ENCODE measurements at regions not wholly inside any gene's neighbourhood (a gene's known extent, or its start where the extent isn't known, plus 50 kb on each side); places are given as distances from the start of the nearest gene placed in this dataset.

DNA sequence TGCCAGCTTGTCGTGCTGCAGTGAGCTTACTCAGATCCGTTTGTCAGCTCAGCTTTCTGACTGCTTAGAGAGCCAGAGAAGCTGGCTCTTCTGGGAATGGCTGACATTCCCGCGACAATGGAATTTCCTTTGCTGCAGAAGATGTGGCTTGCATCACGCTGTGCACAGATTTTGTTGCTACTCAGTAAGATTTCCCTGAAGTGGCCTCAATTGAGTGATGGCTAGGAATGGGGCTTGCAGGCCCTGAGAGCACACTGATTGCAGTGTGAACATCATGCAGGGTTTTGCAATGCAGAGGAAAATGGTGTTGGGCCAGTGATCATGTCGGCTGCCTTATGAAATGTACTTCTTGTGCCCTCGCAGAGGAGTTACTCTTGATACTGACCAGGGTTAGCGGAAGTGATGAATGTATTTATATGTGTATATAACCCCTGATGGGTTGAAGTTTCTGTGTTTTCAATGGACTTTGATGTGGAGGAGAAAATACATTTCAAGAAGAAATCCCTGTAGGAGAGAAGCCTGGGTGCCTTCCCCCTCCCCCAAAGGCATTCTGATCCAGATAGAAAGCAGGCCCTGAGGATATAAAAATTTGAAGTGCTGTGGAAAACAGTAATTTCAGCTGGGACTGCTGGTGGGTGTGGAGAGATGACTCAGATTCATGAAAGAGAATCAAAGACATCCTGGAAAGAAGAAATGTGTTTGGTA lies 102.5 kb upstream of the PDZRN3 start:
- ATAC-seq (no peak), DNase-seq (ENCODE audit: low spot score) (no peak)

DNA sequence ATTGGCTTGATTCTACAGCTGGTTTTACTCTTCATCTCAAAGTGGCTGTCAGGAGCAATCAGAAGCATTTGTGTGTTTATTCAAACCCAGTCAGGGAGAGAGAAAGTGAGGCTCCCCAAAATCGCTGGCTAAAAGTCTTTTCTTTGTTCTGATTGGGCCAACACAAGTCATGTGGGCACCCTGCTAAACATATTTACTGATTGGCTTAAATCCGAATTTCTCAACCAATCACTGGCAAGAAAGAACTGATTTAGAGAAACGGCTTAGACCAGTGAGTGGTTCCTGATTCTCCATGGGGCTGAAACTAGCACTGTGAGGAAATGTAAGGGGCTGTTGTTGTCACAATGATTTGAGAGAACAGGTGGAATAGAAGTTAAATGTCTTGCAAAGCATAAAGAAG lies 98.9 kb upstream of the PDZRN3 start:
- DNase-seq (ENCODE audit: low spot score) (no peak), ATAC-seq (no peak)

DNA sequence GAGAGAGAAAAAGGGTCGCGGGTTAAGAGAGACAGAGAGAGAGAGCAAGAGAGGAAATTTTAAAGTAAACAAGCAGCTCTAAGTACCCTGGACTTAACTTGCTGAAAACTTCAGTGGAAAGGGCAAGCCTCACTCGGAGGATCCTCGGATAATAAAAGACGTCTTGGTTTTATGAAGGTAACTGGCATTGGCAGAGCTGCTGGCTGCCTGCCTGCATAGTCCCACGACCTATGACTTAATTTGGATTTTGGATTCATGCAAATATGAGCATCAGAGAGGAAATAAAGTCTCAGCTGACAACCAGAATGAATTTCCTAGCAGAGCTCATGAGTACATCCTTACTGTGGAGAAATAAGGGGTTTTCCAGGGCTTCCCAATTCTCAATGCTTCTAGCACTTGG lies 95.1 kb upstream of the PDZRN3 start:
- ATAC-seq (no peak), DNase-seq (ENCODE audit: low spot score) (no peak)

DNA sequence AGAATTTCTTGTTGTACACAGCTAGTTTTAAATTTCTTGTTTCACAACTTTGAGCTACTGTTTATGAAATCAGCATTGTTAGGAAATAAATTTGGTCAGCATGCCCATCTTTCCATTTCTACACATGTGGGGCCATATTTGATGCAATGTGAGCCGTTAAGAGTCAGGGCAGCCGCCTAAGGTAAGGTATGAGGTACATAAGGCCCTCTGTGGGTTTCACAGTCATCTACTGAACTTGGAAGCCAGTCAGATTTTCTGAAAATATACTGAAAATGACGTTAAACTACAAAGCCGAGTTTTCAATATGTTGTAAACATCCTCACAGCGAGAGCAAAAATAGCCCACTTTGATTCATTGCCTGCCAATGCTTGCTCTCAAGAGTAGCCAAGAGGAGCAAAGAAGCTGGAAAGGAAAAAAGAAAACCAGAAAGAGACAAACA lies 94.7 kb upstream of the PDZRN3 start:
- DNase-seq (ENCODE audit: low spot score) = no peak
- no peak for ATAC-seq

DNA sequence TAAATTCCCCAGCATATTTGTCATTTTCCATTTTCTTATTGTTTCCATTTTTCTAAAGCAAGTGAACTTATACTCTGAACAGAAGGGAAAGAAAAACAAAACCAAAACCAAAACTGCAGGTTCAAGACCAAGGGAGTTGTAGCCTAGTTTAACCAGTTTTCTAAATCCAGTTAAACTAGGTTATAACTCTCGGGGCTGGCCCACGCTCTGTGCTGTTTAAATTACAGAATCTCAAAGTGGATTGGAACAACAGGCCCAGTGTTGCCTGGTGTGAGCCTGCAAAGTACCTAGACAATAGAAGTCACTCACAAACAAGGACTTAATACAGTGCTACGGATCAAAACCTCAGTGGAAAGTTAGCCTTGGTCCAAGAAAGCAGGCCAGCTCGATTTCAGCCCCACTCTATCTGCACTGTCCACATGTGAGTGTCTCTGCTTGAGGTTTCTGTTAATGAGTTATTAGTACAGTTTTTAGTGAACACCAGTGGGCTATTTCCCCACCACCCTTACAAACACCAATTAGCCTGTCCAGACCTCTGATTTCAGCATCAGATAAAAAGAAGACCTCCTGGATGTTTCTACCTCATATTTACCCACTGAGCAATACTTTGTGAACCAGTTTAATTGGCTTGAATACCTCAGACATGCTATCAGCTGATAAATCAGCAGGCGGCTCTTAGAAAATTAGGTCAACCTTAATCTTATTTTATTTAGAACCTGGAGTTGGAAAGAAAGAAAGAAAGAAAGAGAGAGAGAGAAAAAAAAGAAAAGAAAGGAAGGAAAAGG lies 93.8 kb upstream of the PDZRN3 start:
- ATAC-seq (no peak), DNase-seq (ENCODE audit: low spot score) (no peak)

DNA sequence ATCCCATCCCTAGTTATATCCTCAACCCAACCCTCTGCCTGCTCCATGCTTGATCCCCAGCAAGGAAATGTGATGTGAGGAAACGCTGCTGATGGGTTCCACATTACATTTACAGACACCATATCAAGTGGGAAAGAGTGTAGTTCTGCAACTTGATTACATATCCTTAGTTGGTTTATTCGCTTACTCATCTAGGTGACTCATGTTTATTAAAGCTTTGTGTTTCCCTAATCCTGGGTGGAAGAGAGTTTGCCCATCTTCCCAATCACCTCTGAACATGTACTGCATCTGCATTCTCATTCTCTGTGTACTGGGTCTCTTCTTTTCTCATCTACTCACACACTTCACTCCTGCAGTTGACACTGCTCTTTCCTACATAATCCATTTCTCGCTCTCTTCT lies 91.7 kb upstream of the PDZRN3 start:
- ATAC-seq = no peak

DNA sequence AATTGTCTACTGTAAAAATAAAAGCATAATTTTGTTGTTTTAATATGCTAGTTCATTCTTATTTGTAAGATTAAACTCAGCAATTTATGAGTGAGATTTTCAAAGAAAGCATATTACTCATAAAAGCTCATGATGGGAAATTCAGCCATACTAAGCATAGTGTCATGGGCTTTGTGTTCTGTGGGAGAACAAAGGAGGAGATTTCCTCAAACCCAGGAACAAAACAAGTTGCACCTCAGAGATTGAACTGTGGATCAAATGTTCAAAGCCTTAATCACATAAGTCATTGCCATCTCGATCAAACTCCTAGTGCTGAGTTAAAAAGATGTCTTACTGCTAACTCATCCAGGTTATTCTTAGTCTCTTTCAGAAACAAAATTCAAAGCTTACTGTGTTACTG lies 85.6 kb upstream of the PDZRN3 start:
- no peak for ATAC-seq
- no peak for DNase-seq (ENCODE audit: low spot score)

More for the DNA sequence above, 91.7 kb upstream of the PDZRN3 start:
- DNase-seq (ENCODE audit: low spot score) = no peak

DNA sequence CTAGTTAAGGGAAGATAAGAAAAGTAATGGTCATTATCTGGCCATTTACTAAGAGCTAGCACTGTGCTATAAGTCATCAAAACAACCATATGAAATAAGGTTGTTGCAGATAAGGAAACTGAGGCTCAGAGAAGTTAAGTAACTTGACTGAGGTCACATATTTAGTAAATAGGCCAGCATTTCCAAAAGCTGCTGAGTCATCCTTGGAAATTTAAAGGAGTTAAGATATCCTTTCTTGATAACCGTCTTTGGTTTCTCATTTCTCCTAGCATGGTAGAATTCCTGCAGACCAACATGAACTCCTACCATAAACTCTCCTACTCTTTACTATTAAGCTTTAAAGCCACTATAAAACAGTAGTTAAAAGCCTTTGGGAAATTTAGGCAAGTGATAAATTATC lies 85.0 kb upstream of the PDZRN3 start:
- DNase-seq (ENCODE audit: low spot score) = no peak
- no peak for ATAC-seq

DNA sequence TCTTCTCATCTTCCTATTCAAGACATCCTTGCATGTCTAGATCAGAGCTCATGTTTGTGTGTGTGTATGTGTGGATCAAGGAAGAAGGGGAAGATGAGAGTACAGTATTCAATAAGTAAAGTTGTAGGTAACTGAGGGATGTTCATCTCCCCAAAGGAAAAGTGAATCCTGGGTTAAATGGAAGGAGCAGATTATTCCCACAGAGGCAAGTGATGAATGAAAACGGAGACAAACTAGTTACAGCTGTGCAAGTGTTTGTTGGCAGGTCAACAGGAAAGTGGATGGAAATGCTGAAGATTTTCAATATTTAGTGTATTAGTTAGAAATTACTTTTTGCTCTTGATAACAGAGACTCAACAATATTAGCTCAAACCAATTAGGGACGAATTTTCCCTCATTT lies 84.2 kb upstream of the PDZRN3 start:
- DNase-seq (ENCODE audit: low spot score) (no peak), ATAC-seq (no peak)

DNA sequence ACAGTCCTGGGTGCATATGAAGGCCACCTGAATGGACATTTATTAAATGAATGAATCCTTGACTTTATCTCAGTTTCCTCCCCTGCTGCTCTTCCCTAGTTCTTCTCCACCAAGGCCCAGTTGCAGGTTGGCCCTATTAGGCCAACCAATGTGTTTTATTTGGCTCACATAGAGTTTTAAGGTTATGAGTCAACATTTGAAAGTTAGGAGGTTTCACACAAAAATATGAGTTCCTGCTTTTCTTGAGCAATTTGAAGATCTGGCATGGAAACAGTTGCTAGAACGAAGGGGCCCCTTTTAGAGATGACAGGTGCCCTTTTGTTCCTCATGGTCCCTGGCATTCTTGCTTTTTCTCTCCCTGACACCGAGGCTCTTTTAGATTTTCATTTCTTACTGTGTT lies 83.0 kb upstream of the PDZRN3 start:
- ATAC-seq (no peak), DNase-seq (ENCODE audit: low spot score) (no peak)

DNA sequence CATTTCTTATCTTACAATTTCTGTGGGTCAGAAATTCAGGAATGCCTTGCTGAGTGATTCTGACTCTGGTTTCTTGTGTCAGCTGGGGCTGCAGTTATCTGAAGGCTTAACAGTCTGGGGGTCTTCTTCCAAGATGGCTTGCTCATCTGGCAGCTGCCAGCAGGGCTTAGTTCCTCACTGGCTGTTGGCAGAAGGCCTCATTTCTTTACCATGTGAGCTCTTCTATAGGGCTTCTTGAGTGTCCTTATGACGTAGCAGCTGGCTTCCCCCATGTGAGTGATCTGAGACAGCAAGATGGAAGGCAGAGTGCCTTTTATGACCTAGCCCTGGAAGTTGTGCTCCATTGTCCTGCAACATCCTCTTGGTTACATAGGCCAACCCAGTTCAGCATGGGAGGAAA lies 82.0 kb upstream of the PDZRN3 start:
- DNase-seq (ENCODE audit: low spot score) = no peak
- no peak for ATAC-seq

DNA sequence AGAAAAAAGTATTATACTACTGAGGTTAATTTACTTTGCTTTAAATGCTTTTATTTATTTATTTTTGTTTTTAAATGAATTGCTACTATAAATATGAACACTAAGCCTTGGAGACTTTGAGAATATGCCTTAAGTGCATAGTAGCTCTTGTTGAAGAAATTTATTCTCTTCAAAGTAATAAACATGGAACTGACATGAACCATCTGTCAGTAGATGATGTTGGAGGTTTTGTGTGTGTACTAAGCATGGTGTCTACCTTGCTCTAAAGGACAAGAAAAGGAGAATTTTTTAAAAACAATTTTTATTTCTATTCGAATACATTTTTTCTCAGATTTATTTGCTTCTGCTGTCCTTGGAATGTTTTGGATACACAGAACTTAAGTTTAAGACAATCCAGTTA lies 81.1 kb upstream of the PDZRN3 start:
- DNase-seq (ENCODE audit: low spot score) (no peak), ATAC-seq (no peak)

DNA sequence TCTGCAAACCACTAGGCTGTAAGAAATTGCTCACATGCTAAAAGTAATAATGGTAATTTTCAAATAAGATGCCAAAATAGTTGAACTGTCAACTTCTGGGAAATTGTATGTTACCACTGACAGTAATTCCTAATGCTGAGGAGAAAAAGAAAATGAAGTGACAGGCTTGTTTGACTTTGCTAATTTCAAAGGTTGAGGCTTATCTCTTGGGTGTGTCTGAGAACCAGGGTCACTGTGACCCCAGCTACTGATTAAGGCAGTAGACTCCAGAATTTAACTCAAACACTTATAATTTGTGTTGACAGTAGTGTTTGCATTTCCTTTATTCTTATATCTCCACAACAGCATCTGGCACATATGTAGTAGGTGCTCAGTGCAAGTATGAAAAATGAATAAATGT lies 74.6 kb upstream of the PDZRN3 start:
- no peak for ATAC-seq
- DNase-seq (ENCODE audit: low spot score) = no peak

DNA sequence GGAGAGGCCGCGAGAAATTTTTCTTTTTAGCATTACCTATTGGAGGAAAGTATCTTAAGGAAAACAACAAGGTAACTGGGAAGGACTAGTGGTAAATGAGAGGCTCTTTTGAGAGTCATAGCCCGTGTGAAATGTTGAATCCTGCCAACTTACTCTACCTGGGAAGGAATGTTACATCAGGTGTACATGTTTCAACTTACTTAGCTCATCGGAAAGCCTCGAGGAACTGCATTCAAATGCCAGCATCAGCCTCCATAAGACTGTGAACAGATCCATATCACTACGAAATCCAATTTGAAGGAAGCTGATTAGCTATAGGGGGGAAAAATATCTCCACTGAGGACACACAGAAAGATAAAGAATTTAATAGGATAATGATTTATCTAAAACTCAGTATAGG lies 72.3 kb upstream of the PDZRN3 start:
- DNase-seq (ENCODE audit: low spot score) = no peak
- no peak for ATAC-seq

DNA sequence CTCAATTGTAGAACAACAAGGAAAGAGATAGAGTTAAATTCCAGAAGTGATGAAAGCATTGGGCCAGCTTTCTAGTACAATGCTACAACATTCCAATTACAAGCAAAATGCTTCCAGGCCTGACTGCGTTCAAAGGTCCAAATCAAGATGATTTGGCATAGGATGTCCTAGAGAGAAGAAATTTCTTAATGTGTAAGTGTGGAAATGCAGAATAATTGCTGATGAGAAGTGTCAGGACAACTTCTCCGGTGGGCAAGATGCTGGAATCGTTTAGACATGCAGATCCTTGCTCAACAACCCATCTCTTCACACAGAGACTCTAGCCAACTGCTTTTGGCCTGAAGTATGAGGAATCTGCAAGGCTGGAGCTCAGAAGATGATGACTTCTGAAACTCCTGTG lies 71.1 kb upstream of the PDZRN3 start:
- no peak for DNase-seq (ENCODE audit: low spot score)
- ATAC-seq = no peak

DNA sequence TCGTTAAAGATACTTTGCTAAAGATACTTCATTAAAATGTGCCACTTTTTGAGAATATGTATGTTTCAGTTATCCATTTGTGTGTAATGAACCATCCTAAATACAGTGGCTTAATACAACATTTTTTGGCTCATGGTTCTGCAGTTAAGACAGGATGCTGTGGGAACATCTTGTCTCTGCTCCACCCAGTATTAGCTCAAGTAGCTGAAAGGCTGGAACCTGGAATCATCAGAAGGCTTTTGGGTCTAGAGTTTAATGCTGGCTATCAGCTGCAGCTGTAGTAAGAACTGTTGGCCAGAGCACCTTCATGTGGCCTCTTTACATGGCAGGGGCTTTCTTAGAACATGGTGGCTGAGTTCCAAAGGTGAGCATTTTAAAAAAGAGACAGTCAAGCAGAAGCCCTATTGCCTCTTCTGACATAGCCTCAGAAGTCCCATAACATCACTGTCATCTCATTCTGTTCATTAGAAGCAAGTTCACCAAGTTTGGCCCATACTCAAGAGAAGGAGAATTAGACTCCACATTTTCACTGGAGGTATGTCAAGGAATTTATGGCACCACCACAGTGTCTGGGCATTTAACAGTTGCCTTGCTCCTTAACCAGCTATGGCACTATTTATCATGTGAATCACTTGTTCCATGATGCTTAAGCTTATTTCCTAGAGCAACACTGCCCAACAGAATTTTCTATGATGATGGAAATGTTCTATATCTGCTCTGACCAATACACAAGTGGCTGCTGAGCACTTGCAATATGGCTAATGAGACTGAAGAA lies 70.4 kb upstream of the PDZRN3 start:
- no peak for DNase-seq (ENCODE audit: low spot score)
- ATAC-seq = no peak

DNA sequence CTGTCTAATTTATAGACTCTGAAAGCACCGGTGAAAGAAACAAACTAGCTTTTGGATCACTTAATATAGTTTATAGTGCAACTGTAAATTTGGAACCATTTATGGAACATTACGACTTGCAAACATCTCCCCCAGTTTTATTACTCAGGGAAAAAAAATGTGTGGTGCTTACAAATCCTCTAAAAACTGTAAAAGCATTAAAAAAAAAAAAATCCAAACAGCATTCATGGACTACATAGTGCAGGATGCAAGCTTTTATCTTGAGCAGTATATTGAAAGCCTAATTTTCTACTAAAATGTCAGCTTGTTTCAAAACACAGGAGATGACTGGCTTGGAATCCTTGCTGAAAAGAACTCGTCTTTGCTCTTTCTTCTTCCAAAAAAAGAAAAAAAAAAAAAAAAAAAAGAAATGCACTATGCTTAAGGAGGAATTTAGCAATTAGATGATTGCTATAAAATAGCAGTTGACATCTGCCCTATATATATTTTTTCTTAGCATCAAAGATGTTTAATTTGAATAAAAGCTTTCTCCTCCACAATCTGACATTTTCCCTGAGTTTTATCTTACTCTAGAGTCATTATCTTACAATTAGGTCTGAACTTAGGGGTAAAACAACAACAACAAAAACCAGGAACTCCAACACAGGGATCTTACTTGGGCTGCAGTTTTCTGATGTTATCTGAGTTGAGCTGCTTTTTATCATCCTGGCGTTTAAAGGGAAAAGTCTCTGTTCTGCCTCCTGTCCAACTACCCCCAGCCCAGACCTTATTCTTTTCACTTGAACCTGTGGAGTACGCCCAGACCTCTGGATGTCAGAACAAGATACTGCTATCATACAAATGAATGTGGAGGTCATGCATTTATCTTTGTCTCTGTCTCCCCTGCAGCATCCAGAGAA lies 62.6 kb upstream of the PDZRN3 start:
- no peak for ATAC-seq
- DNase-seq (ENCODE audit: low spot score) = no peak

DNA sequence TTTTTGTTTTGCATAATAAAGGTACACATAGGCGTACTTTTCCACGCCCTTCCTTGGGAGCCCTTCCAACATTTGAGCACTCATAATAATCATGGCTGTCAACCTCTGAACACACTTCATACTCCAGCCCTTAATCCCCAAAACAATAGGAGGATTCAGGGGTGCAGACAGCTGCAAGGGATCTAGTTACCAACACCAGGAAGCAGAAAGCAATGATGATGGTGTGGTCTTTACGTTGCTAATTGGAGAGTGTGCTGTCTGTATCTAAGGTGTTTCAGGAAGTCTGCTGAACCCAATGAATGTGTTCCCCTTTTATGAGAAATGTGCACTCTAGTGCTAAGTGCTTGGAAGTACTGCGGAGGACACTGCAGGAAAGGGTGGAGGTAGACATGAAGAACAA lies 60.3 kb upstream of the PDZRN3 start:
- DNase-seq (ENCODE audit: low spot score) = no peak
- ATAC-seq = no peak

DNA sequence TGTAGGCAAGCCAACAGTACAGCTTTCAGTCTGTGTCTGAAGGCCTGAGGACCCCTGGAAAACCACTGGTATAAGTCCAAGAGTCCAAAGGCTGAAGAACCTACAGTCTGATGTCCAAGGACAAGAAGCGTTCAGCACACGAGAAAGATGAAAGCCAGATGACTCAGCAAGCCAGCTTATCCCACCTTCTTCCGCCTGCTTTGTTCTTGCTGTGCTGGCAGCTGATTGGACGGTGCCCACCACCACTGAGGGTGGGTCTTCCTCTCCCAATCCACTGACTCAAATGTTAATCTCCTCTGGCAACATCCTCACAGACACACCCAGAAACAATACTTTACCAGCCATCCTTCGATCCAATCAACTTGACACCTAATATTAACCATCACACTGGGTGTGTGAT lies 59.0 kb upstream of the PDZRN3 start:
- no peak for ATAC-seq
- DNase-seq (ENCODE audit: low spot score) = no peak

DNA sequence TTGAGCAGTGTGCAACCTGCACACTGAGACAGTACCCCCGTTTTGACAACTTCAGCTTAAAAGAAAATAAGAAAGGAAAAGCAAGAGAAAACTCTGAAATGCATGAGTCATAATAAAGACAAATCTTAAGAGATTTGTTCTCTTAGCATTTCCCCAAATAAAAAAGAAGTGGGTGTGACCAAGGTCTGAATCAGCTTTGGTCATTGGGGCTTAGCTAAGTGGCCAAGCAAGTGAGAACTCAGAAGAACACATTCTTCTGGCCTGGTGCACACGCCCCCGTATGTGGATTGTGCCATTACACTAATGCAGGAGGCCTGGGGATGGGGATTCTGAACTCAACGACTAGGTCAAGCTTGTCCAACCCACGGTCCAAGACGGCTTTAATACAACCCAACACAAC lies 56.9 kb upstream of the PDZRN3 start:
- DNase-seq (ENCODE audit: low spot score) = no peak
- ATAC-seq = no peak

DNA sequence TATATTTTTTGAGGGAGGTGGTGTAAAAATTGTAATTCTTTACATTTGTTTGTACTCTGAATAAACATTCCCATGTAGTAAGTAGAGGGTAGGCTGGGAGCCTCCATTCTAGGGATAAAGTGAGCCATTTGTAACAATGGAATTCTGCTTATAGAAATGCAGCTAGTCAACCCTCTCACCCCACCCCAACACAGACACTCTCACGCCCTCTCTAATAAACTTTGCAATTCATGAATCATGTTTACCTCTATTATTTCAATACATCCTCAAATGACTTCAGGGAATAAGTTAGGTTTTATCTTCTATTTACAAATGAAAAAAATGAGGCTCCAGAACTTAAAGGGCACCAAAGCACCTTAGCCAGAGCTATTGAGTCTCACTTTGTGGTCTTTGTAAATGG lies 56.5 kb upstream of the PDZRN3 start:
- ATAC-seq (no peak), DNase-seq (ENCODE audit: low spot score) (no peak)

Measured in left lobe of liver (tissue), 2 donors.